GM21529 (cell line): ENCODE measurements at regions not wholly inside any gene's neighbourhood (a gene's known extent, or its start where the extent isn't known, plus 50 kb on each side); places are given as distances from the start of the nearest gene placed in this dataset.
A peak's percentile ranks its signal among the peaks of the same experiment; 100 is the strongest.

Source experiments
- ATAC-seq: cut with Tn5 transposase; IDR thresholded peaks from one replicate; pipeline ENCODE4 v1.9.1; 2021; ENCODE audit not compliant: unreplicated experiment

GRCh38 chr4:89438102-89438831, 130.7 kb upstream of the GPRIN3 start:
- ATAC-seq: peak; percentile 83

GRCh38 chr4:89434364-89434988, 126.9 kb upstream of the GPRIN3 start:
- peak; percentile 70 for ATAC-seq

GRCh38 chr4:89427782-89428181, 120.2 kb upstream of the GPRIN3 start:
- ATAC-seq: no peak

DNA sequence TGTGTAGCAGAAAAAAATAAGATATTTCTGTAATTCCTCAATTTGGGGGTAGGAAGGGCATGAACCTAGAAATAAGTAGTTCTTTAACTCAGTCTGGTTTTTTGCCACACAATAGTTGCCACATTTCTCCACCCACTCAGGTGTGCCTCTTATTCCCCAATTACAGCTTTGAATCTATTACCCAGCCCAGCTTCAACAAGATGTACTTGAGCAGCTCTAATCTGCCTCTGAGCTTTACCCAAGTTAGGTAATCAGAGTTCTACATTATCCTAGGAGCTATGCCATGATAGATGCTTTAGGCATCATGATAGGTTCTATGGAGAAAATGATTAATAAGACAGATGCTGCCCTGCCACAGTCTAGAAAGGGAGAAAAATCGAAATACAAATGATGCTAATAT, 117.4 kb upstream of the GPRIN3 start:
- no peak for ATAC-seq

DNA sequence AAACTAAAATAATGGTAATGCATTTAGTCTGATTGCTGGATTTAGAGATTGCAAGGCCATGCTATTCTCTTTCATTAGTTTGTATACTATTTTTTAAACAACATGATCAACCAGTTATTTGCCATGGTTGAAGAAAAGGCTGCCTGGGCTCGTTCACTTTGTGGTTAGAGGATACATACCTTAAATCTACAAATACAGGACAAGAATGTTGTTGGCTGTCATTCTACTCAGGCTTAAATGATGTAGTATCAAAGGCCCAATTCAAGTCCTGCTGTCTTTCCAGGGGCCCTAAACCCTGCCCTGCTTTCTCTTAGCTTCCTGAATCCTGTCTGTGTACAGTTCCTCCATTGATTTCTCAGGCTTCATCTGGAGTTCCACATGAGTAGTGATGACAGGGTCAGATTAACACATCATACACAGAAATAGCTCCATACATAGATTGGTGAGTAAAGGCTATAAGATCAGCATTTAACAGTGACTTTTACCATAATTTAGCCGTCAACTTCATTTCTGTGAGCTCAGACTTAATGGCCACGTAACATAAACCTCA, 114.9 kb upstream of the GPRIN3 start:
- no peak for ATAC-seq

- no peak for ATAC-seq
Observed at GRCh38 chr4:89420507-89420906, 112.9 kb upstream of the GPRIN3 start.

DNA sequence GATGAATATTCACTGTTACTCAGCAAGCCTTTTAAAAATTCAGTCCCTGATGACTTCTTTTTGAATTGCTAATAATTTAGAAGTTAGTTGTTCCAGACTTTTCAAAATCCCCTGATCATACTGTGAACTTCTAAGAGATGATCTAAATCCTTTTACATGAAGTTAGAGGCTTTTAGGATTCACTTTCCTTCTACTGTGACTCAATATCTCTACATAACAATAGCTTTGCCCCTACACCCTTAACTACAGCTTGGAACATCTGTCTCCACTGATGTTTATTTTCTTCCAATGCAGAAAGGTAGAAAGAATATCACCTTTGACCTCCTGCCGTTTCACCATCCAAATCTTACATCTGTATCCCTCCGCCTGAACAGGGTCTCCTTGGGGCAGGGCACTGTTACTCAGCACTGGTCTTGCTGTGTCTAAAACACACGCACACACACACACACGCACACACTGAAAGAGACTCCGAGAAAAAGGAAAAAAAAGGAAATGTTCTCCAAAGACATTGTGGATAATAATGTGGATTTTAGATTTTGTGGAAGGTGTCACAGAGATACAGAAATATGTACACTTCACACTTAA, 111.6 kb upstream of the GPRIN3 start:
- no peak for ATAC-seq

DNA sequence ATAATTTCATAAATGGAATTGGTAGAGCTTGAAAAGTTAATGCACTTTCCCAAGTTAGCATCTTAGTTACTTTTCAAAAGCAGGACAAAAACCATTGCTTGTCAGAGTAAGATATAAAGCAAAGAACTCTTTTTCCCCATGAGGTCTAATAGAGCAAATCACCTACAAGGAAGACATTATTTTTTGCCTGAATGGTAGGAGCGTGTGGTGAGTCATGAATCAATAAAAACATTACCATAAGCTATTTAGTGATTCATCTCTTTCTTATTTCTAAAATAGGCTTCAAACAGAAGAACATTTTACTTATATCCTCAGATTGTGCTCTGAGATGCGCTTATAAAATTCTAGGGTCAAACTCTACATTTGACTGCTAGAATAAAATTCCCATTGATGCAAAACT, 109.4 kb upstream of the GPRIN3 start:
- ATAC-seq: no peak

DNA sequence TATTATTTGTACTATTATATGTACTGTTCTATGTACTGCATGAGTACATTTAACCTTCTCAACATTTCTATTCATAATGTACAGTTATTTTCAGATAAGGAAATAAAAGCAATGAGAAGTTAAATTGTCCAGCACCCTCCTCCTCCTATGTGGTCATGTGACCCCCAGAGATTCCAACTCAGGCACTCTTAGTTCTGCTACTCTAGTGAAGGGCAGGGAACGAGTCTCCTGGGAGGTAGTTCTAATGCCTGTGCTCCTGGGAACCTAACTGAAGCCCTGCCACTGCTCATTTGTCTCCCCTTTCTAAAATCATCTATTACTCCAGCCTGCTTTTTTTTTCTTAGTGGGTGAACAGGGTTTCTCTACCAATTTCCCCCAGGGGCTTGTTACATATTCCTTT, 105.9 kb upstream of the GPRIN3 start:
- ATAC-seq: no peak

DNA sequence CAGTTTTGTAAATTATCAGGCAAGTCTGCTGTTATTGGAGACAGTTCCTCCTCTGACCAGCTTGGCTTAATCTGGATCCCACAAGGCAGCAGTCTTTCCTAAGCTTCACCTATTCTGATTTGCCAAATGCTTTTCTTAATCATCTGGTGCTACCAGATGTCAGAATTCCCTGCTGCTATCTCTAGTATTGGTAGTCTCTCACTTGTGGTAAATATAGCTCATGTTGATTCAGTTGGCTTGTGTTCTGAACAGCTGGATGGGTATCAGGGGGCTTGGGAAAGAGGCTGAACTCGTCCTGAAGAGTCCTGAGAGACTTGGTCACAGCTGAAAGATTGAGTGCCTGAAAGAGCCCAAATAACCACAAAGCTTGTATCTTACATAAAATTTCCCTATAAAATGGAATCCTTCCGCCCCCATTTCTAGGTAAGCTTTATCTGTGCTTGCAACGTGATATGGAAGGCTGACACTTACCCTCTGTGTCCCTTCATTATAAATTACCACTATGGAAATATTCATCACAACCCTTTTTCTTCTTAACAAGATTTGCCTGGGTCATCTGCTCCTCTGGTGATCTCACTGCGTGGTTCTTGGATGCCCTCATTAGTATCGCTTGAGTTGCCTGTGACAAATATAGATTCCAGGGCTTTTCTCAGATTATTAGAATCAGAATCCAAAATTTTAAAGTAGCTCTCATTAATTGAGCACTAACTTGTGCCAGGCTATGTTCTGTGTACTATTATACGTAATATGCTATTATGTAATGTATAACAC, 104.1 kb upstream of the GPRIN3 start:
- ATAC-seq: no peak

DNA sequence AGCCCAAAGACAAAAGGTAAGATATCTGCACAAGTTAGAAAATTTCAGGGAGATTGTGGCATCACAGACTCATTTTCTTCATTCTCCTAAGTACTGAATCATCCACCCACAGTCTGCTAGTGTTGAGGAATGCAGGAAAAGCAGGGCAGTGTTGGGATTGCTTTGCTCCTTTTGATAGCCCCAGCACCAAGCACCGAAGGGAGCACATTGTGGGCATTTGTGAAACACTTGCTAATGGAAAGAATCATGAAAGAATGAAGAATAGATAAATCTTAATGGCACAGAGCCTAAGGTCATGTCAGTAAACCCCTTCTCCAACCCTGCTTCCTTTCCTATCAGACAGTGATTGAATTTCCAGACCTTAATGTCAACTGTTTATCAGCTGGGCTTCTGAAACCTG, 103.1 kb upstream of the GPRIN3 start:
- no peak for ATAC-seq

- ATAC-seq: no peak
Observed at GRCh38 chr4:89404530-89404929, 96.9 kb upstream of the GPRIN3 start.

- no peak for ATAC-seq
Observed at GRCh38 chr4:89403826-89404225, 96.2 kb upstream of the GPRIN3 start.

DNA sequence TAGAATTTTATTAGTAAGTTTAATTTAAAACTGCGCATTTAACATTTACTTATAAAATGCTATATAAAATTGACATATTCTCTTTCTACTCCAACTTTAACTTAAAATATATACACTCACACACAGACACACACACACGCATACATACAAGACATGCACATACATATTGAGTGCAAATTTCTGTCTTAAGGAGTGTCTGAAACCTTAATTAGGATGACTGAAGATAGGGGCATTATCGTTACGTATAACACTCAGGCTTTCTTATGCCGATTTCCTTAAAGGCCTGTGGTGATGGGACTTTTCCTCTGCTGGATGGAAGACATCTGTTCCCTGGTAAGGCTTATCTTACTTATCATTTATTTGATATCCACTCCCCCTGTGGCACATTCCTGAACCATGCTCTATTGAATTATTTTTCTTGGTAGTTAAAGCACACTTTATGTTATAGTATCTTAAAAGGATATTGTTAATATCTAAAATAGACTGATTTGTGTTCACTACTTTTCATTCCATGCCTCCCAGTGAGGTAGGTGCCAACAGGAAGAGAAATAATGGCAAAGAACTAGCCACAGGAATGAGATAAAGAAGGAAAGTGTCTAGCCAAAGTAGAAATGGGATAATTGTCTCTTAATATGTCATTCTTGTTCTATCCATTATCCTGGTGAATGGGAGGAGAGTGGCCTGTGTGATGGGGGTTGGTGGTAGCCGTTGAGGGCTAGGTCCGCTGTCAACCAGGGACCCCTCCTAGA, 92.9 kb upstream of the GPRIN3 start:
- no peak for ATAC-seq

GRCh38 chr4:89398644-89399043, 91.0 kb upstream of the GPRIN3 start:
- no peak for ATAC-seq

DNA sequence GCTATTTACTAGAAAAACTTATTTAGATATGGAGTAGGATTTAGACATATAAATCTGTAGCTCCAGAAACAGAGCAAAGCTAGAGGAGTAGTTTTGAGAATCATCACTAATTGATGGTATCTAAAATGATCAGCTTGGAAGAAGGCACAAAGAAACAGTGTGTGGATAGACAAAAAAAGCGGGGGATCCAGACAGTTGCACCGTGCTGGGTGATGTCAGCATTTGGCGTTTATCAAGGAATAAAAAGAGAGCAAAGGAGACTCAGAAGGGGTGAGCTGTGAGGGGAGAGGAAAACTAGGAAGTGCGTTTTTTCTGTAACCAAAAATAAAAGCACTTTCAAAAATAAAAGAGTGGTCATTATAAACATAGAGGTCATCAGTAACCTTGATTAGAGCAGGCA, 90.5 kb upstream of the GPRIN3 start:
- ATAC-seq: no peak

DNA sequence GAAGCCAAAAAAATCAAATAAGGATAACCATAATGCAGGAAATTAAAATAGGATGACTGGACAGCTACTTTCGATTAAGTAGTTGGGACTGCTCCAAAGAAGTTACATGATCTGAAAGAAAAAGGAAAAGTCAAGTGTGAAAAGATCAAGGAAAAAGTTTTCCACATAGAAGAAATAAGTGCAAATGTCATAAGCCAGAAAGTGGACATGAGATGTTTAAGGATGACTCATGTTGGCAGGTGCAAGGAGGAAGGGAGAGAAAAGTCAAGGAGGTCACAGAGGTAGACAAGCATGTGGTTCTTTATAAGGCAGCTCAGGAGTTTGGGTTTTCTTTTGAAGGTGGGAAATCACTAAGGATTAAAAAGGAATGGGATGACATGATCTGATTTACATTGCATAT, 89.8 kb upstream of the GPRIN3 start:
- no peak for ATAC-seq

DNA sequence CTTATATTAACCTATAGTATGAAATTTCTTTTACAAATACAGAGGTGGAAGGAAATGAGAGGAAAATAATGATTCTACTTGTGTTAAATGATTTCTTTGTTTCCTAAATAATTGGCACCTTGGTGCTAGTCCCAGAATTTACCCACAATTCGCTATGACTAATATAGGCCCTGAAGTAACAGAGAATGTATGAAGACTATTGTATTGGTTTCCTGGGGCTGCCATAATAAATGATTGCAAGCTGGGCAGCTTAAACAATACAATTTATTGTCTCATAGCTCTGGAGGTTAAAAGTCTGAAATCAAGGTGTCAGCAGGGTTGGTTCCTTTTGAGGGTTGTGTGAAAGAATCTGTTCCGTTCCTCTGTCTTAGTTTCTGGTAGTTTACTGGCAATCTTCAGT, 74.8 kb upstream of the GPRIN3 start:
- ATAC-seq: no peak

DNA sequence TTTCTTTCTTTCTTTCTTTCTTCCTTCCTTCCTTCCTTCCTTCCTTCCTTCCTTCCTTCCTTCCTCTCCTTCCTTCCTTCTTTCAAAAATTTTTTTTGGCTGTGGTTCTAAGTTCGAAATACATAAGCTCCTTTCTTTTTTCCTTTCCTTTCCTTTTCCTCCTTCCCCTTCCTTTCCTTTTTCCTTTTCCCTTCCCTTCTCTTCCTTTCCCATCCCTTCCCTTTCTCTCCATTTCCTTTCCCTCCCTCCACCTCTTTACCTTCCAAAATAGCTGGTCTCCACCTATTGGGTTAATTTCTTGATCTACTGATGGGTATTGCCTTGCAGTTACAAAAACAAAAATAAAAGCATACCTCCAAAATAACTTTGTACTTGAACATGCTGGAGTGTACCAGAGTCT, 73.4 kb upstream of the GPRIN3 start:
- ATAC-seq: no peak

GRCh38 chr4:89379511-89380044, 72.0 kb upstream of the GPRIN3 start:
- ATAC-seq: no peak

GRCh38 chr4:89373394-89373793, 65.8 kb upstream of the GPRIN3 start:
- ATAC-seq: no peak
